HCT116 (cell line): ENCODE measurements at regions not wholly inside any gene's neighbourhood (a gene's known extent, or its start where the extent isn't known, plus 50 kb on each side); places are given as distances from the start of the nearest gene placed in this dataset.

ENCODE experiments used
- TF ChIP-seq, protein P1 (sequence below): IDR thresholded peaks from 2 replicates; pipeline ENCODE4 v1.6.1; 2012; ENCODE audit warnings: low read depth
- TF ChIP-seq, protein P2 (sequence below), 3 experiments: fragments of 200-600 bp in 1 of 3; sonication (generic) in 1 of 3; IDR thresholded peaks in 2 of 3; conservative IDR thresholded peaks in 1 of 3; 2 replicates each; pipeline ENCODE4 v1.5.1; 2012 to 2017; ENCODE audit warnings: low read depth in 2 of 3, low read length in 2 of 3, antibody characterized with exemption in 1 of 3, borderline replicate concordance in 1 of 3, control low read depth in 1 of 3, mild to moderate bottlenecking in 1 of 3, mixed read lengths in 1 of 3, mixed run types in 1 of 3, moderate library complexity in 1 of 3; ENCODE audit not compliant: insufficient read depth in 1 of 3

DNA sequence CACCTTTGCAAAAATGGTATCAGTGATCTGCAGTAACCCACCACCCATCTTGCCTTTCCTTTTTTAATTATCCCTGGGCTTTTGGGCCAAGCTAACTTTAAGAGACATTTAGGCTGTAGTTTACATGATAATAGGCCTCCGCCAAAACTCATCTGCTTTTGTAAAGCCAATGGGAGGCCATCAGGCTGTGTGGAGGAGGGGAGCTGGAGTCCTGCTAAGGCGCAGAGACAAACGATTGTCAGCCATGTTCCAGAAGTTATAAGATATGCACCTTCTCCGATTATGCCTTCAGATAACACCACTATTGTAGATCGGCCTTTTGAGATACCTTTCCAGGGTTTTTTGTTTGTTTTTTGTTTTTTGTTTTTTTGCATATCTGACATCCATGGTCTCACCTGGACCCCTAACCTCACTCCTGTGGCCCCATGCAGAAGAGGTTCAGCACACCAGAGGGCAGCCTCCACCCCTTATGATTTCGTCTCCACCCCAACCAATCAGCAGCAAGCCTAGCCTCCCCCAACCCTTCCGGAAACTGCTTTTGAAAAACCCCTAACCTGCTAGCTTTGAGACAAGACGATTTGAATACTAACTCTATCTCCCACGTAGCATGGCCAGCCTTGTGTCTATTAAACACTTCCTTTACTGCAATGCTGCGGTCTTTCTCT, 113.9 kb upstream of the UBL3 start:
- TF ChIP-seq, protein P1, sequence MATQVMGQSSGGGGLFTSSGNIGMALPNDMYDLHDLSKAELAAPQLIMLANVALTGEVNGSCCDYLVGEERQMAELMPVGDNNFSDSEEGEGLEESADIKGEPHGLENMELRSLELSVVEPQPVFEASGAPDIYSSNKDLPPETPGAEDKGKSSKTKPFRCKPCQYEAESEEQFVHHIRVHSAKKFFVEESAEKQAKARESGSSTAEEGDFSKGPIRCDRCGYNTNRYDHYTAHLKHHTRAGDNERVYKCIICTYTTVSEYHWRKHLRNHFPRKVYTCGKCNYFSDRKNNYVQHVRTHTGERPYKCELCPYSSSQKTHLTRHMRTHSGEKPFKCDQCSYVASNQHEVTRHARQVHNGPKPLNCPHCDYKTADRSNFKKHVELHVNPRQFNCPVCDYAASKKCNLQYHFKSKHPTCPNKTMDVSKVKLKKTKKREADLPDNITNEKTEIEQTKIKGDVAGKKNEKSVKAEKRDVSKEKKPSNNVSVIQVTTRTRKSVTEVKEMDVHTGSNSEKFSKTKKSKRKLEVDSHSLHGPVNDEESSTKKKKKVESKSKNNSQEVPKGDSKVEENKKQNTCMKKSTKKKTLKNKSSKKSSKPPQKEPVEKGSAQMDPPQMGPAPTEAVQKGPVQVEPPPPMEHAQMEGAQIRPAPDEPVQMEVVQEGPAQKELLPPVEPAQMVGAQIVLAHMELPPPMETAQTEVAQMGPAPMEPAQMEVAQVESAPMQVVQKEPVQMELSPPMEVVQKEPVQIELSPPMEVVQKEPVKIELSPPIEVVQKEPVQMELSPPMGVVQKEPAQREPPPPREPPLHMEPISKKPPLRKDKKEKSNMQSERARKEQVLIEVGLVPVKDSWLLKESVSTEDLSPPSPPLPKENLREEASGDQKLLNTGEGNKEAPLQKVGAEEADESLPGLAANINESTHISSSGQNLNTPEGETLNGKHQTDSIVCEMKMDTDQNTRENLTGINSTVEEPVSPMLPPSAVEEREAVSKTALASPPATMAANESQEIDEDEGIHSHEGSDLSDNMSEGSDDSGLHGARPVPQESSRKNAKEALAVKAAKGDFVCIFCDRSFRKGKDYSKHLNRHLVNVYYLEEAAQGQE = no peak
- TF ChIP-seq, protein P2, sequence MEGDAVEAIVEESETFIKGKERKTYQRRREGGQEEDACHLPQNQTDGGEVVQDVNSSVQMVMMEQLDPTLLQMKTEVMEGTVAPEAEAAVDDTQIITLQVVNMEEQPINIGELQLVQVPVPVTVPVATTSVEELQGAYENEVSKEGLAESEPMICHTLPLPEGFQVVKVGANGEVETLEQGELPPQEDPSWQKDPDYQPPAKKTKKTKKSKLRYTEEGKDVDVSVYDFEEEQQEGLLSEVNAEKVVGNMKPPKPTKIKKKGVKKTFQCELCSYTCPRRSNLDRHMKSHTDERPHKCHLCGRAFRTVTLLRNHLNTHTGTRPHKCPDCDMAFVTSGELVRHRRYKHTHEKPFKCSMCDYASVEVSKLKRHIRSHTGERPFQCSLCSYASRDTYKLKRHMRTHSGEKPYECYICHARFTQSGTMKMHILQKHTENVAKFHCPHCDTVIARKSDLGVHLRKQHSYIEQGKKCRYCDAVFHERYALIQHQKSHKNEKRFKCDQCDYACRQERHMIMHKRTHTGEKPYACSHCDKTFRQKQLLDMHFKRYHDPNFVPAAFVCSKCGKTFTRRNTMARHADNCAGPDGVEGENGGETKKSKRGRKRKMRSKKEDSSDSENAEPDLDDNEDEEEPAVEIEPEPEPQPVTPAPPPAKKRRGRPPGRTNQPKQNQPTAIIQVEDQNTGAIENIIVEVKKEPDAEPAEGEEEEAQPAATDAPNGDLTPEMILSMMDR (IDR thresholded peaks at IDR 0.05 in 2 of 3, conservative IDR thresholded peaks at IDR 0.05 in 1 of 3; ENCODE audit: borderline replicate concordance in 1 of 3, insufficient read depth in 1 of 3, low read depth in 2 of 3, low read length in 2 of 3) = no peak
